ENCODE measurements at regions not wholly inside any gene's neighbourhood (a gene's known extent, or its start where the extent isn't known, plus 50 kb on each side); places are given as distances from the start of the nearest gene placed in this dataset.

DNA sequence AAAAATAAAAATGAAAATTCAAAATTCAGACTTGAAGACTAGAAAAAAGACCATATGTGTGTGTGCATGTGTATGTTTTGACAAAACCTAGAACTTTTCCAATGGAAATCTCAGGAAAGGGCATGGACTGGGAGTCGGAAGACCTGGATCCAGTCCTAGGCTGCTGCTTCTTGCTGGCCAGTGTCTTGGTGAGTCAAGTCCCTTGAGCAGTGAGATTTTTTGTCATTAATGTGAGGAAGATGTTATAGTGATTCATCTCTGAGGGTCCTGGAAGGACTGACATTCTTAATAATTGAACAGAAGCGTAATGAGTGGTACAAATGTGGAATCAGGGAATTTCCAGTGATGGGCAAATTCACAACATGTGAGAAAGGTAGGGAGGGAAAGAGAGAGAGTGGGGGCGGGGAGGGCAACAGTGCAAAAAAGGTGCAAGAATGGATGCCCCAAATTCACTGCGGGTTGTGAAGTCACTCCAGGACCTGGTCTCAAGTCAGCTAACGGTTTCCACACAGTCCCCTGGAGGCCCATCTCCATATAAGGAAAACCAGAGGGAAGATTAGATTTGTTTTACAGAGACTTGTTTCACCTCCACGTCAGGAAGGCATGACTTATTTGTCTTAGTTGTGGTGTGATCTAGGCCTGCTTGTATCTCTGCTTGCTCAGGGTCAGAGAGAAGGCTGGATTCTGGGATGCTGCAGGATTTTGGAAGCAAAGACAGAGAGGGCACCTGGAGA, 201.7 kb downstream of the BUB3 start:
- Histone ChIP-seq H3K9me3 (ENCODE audit: control insufficient read depth, low read depth, low read length) (no peaks in the 10 kb centered on the region), H3K79me2 (ENCODE audit: control insufficient read depth, insufficient read depth, low read length) (no peaks in the 10 kb centered on the region), H3K4me2 (ENCODE audit: control insufficient read depth, extremely low read depth, insufficient read depth, low read depth, low read length) (no peak overlapping the region), H3K27me3 (ENCODE audit: control insufficient read depth, extremely low read depth, insufficient read depth, low read length) (no peaks in the 10 kb centered on the region), H4K20me1 (ENCODE audit: control insufficient read depth, extremely low read depth, insufficient read depth, low read length) (no peaks in the 10 kb centered on the region), H3K36me3 (ENCODE audit: control insufficient read depth in 2 of 2, extremely low read depth in 1 of 2, insufficient read depth in 2 of 2, low read length in 2 of 2) (no peaks in the 10 kb centered on the region), H2AFZ (ENCODE audit: control insufficient read depth, low read length) (no peak overlapping the region), H3K27ac (ENCODE audit: control insufficient read depth, insufficient read depth, low read length) (no peak overlapping the region), H3K9ac (ENCODE audit: control insufficient read depth, extremely low read depth, insufficient read depth, low read length) (no peak overlapping the region), H3K4me3 (ENCODE audit: control insufficient read depth in 2 of 3, extremely low read depth in 1 of 3, insufficient read depth in 2 of 3, low read depth in 1 of 3, low read length in 3 of 3) (no peak overlapping the region), H3K4me1 (ENCODE audit: control insufficient read depth, extremely low read depth, insufficient read depth, low read length) (no peaks in the 10 kb centered on the region), H3K9me1 (ENCODE audit: control insufficient read depth, extremely low read depth, insufficient read depth, low read length) (no peaks in the 10 kb centered on the region)
- no peak for DNase-seq (ENCODE audit: low read depth, low spot score)
- TF ChIP-seq EZH2 (IDR thresholded peaks at IDR 0.05; ENCODE audit: low read length) = no peak
- TF ChIP-seq, protein P1, sequence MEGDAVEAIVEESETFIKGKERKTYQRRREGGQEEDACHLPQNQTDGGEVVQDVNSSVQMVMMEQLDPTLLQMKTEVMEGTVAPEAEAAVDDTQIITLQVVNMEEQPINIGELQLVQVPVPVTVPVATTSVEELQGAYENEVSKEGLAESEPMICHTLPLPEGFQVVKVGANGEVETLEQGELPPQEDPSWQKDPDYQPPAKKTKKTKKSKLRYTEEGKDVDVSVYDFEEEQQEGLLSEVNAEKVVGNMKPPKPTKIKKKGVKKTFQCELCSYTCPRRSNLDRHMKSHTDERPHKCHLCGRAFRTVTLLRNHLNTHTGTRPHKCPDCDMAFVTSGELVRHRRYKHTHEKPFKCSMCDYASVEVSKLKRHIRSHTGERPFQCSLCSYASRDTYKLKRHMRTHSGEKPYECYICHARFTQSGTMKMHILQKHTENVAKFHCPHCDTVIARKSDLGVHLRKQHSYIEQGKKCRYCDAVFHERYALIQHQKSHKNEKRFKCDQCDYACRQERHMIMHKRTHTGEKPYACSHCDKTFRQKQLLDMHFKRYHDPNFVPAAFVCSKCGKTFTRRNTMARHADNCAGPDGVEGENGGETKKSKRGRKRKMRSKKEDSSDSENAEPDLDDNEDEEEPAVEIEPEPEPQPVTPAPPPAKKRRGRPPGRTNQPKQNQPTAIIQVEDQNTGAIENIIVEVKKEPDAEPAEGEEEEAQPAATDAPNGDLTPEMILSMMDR (optimal IDR thresholded peaks at IDR 0.05 in 1 of 3, IDR thresholded peaks at IDR 0.05 in 1 of 3, conservative IDR thresholded peaks at IDR 0.05 in 1 of 3; ENCODE audit: extremely low read depth in 1 of 3, insufficient read depth in 2 of 3, low read length in 3 of 3) = no peak
- dilution Hi-C loops (cut with MboI; ENCODE audit: extremely low pct_ligation_motif_present, low sequenced_read_pairs) = no loop called here
- no peak for FAIRE-seq

DNA sequence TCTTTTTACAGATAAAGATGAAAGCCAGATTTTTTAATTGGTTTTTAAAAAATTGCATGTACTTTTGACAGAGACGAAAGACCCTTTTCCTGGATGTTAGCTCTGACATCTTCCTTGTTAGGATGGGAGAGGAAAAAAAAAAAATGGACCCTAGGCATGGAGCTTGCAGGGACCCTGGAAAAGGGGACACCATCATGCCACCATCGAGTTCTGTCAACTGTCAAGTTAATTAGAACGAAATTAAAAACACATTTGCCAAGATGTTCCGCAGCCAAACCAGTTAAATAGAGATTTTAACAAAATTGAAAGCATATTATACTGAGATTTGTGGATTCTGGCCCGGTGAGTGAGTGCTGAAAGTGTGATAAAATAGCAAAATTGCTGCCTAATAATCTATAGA, 202.6 kb downstream of the BUB3 start:
- no peak overlapping the region for H3K4me2 ChIP-seq (ENCODE audit: control insufficient read depth, extremely low read depth, insufficient read depth, low read depth, low read length)
- H3K27ac ChIP-seq (ENCODE audit: control insufficient read depth, insufficient read depth, low read length) = no peak overlapping the region
- TF ChIP-seq, protein P1 (optimal IDR thresholded peaks at IDR 0.05 in 1 of 3, IDR thresholded peaks at IDR 0.05 in 1 of 3, conservative IDR thresholded peaks at IDR 0.05 in 1 of 3; ENCODE audit: extremely low read depth in 1 of 3, insufficient read depth in 2 of 3, low read length in 3 of 3) = no peak
- no peak for TF ChIP-seq EZH2 (IDR thresholded peaks at IDR 0.05; ENCODE audit: low read length)
- dilution Hi-C loops (cut with MboI; ENCODE audit: extremely low pct_ligation_motif_present, low sequenced_read_pairs) = no loop called here
- H3K79me2 ChIP-seq (ENCODE audit: control insufficient read depth, insufficient read depth, low read length) = no peaks in the 10 kb centered on the region
- no peaks in the 10 kb centered on the region for H3K4me1 ChIP-seq (ENCODE audit: control insufficient read depth, extremely low read depth, insufficient read depth, low read length)
- H2AFZ ChIP-seq (ENCODE audit: control insufficient read depth, low read length) = no peak overlapping the region
- no peaks in the 10 kb centered on the region for H3K9me1 ChIP-seq (ENCODE audit: control insufficient read depth, extremely low read depth, insufficient read depth, low read length)
- H3K36me3 ChIP-seq (ENCODE audit: control insufficient read depth in 2 of 2, extremely low read depth in 1 of 2, insufficient read depth in 2 of 2, low read length in 2 of 2) = no peaks in the 10 kb centered on the region
- H3K4me3 ChIP-seq (ENCODE audit: control insufficient read depth in 2 of 3, extremely low read depth in 1 of 3, insufficient read depth in 2 of 3, low read depth in 1 of 3, low read length in 3 of 3) = no peak overlapping the region
- no peak for DNase-seq (ENCODE audit: low read depth, low spot score)
- H3K27me3 ChIP-seq (ENCODE audit: control insufficient read depth, extremely low read depth, insufficient read depth, low read length) = no peaks in the 10 kb centered on the region
- H3K9ac ChIP-seq (ENCODE audit: control insufficient read depth, extremely low read depth, insufficient read depth, low read length) = no peak overlapping the region
- no peaks in the 10 kb centered on the region for H3K9me3 ChIP-seq (ENCODE audit: control insufficient read depth, low read depth, low read length)
- FAIRE-seq = no peak
- no peaks in the 10 kb centered on the region for H4K20me1 ChIP-seq (ENCODE audit: control insufficient read depth, extremely low read depth, insufficient read depth, low read length)
